Hepatocyte (in vitro differentiated cells): ENCODE measurements at regions not wholly inside any gene's neighbourhood (a gene's known extent, or its start where the extent isn't known, plus 50 kb on each side); places are given as distances from the start of the nearest gene placed in this dataset.

Experiments
- EZH2 ChIP-seq: fragments of 200-600 bp; sonication (generic); IDR thresholded peaks from 2 replicates; pipeline ENCODE4 v1.6.1; 2016; ENCODE audit warnings: antibody characterized with exemption, mild to moderate bottlenecking, borderline replicate concordance
- TF ChIP-seq, protein P1 (sequence below): fragments of 200-600 bp; sonication (generic); IDR thresholded peaks from 2 replicates; pipeline ENCODE4 v1.5.1; 2016; ENCODE audit warnings: antibody characterized with exemption, mild to moderate bottlenecking; ENCODE audit not compliant: poor library complexity

DNA sequence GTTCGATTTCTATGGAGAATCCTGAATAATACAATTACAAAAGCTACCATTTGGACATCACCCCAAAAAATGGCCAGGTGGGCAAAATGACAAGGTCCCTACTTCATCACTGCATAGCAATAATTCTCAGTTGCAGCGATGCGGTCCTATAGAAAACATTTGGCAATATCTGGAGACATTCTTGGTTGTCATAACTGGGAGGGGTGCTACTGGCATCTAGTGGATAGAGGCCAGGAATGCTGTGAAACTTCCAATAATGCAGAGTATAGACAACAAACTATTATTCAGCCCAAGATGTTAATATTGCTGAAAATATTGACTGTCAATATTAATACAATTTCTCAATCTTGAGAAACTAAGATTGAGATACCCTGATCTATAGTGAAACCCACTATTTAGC is 637.8 kb upstream of the PKDCC start:
- TF ChIP-seq, protein P1, sequence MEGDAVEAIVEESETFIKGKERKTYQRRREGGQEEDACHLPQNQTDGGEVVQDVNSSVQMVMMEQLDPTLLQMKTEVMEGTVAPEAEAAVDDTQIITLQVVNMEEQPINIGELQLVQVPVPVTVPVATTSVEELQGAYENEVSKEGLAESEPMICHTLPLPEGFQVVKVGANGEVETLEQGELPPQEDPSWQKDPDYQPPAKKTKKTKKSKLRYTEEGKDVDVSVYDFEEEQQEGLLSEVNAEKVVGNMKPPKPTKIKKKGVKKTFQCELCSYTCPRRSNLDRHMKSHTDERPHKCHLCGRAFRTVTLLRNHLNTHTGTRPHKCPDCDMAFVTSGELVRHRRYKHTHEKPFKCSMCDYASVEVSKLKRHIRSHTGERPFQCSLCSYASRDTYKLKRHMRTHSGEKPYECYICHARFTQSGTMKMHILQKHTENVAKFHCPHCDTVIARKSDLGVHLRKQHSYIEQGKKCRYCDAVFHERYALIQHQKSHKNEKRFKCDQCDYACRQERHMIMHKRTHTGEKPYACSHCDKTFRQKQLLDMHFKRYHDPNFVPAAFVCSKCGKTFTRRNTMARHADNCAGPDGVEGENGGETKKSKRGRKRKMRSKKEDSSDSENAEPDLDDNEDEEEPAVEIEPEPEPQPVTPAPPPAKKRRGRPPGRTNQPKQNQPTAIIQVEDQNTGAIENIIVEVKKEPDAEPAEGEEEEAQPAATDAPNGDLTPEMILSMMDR, result no peak
- no peak for TF ChIP-seq EZH2
